ENCODE measurements at regions not wholly inside any gene's neighbourhood (a gene's known extent, or its start where the extent isn't known, plus 50 kb on each side); places are given as distances from the start of the nearest gene placed in this dataset.

DNA sequence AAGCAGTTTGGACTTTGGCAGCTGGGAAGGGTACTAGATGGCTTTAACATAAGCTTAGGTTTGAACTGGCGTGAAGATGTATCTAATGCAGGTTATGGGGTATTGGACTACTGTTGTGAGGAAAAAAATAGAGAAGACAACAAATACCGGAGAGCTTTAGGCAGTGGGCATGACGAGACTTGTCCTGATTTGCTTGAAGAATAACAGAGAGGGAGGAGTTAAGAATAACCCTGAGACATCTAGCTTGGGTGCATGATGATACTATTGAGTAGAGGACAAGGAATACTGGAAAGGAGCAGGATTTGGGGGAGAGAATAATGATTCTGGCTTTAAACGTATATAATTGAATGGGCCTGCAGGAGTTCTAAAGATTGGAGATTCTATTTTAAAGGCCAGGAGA lies 249.5 kb upstream of the AZI2 start:
- TF ChIP-seq, protein P1, sequence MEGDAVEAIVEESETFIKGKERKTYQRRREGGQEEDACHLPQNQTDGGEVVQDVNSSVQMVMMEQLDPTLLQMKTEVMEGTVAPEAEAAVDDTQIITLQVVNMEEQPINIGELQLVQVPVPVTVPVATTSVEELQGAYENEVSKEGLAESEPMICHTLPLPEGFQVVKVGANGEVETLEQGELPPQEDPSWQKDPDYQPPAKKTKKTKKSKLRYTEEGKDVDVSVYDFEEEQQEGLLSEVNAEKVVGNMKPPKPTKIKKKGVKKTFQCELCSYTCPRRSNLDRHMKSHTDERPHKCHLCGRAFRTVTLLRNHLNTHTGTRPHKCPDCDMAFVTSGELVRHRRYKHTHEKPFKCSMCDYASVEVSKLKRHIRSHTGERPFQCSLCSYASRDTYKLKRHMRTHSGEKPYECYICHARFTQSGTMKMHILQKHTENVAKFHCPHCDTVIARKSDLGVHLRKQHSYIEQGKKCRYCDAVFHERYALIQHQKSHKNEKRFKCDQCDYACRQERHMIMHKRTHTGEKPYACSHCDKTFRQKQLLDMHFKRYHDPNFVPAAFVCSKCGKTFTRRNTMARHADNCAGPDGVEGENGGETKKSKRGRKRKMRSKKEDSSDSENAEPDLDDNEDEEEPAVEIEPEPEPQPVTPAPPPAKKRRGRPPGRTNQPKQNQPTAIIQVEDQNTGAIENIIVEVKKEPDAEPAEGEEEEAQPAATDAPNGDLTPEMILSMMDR (conservative IDR thresholded peaks at IDR 0.05): no peak
- TF ChIP-seq ZFX (IDR thresholded peaks at IDR 0.05): no peak
